ENCODE measurements at regions not wholly inside any gene's neighbourhood (a gene's known extent, or its start where the extent isn't known, plus 50 kb on each side); places are given as distances from the start of the nearest gene placed in this dataset.

GRCh38 chrY:17398336-17399072, 481.5 kb downstream of the CDY2B start:
- TF ChIP-seq, protein P1, sequence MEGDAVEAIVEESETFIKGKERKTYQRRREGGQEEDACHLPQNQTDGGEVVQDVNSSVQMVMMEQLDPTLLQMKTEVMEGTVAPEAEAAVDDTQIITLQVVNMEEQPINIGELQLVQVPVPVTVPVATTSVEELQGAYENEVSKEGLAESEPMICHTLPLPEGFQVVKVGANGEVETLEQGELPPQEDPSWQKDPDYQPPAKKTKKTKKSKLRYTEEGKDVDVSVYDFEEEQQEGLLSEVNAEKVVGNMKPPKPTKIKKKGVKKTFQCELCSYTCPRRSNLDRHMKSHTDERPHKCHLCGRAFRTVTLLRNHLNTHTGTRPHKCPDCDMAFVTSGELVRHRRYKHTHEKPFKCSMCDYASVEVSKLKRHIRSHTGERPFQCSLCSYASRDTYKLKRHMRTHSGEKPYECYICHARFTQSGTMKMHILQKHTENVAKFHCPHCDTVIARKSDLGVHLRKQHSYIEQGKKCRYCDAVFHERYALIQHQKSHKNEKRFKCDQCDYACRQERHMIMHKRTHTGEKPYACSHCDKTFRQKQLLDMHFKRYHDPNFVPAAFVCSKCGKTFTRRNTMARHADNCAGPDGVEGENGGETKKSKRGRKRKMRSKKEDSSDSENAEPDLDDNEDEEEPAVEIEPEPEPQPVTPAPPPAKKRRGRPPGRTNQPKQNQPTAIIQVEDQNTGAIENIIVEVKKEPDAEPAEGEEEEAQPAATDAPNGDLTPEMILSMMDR (IDR thresholded peaks at IDR 0.05; ENCODE audit: low read length) = no peak
- no peak for TF ChIP-seq EZH2 (IDR thresholded peaks at IDR 0.05; ENCODE audit: borderline replicate concordance, low read length)
